ENCODE measurements at regions not wholly inside any gene's neighbourhood (a gene's known extent, or its start where the extent isn't known, plus 50 kb on each side); places are given as distances from the start of the nearest gene placed in this dataset.
"Not testable (repeated sequence)": the region's sequence is repeated elsewhere in the genome, so short reads cannot be mapped to it uniquely, and the experiment has no call there.

GRCh38 chr17:64724246-64724645 lies 62.1 kb upstream of the SMURF2 start:
- not testable (repeated sequence) for DNase-seq (ENCODE audit: low read depth)

- DNase-seq (ENCODE audit: low read depth) = no peak
These were observed 61.7 kb upstream of the SMURF2 start for GRCh38 chr17:64723781-64724180.

GRCh38 chr17:64721556-64721955 lies 59.4 kb upstream of the SMURF2 start:
- DNase-seq (ENCODE audit: low read depth) = not testable (repeated sequence)

GRCh38 chr17:64720253-64720652 lies 58.1 kb upstream of the SMURF2 start:
- DNase-seq (ENCODE audit: low read depth) = not testable (repeated sequence)

- DNase-seq (ENCODE audit: low read depth) = not testable (repeated sequence)
These were observed 57.4 kb upstream of the SMURF2 start for GRCh38 chr17:64719517-64719916.

DNA sequence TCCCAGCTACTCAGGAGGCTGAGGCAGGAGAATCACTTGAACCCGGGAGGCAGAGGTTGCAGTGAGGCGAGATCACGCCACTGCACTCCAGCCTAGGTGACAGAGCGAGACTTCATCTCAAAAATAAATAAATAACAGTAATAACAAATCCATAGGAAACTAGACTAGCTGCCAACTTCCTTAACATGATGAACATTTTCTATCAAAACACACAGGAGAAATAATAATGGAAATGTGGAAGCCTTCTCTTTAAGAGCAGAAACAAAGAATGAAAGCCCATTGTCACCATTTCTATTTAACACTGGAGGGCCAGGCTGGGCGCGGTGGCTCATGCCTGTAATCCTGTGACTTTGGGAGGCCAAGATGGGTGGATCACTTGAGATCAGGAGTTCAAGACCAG lies 56.7 kb upstream of the SMURF2 start:
- not testable (repeated sequence) for DNase-seq (ENCODE audit: low read depth)

DNA sequence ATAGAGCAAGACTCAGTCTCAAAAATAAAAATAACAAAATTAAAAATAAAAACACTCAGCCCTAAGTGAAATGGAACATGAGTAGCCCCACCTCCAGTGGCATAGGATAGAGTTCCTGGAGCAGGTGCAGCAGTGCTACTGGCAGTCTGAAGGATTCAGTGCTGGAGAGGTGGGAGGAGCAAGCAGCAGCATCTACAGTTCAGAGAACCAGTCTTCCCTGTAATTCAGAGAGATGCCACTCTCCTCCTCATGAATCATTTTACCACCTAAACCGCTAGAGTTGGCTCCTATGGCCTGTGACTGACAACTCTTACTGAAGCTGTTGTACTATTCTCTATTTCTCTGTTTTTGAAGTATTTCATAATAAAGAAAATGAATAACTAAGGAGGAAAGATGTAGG lies 56.0 kb upstream of the SMURF2 start:
- DNase-seq (ENCODE audit: low read depth) = no peak

- DNase-seq (ENCODE audit: low read depth) = not testable (repeated sequence)
These were observed 54.4 kb upstream of the SMURF2 start for GRCh38 chr17:64716496-64716895.

DNA sequence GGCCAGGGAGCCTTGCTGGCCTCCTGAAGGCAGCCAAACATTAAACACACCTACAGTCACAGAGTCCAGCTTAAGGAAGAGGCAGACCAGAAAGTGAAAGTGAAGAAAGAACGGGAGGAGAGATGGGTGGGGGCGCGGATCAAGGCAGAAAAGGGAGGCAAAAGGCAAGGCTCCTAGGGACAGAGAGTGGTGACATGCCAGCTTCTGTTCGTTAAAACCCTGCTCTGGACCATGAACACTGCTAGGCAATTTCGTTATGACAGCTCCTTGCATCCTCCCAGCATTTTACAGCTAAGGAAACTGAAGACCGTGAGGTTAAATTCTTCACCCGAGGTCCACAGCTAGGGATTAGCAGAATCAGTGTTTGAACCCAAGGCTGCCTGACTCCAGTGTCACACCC lies 51.7 kb upstream of the SMURF2 start:
- not testable (repeated sequence) for DNase-seq (ENCODE audit: low read depth)

GRCh38 chr17:64712557-64713351 lies 50.6 kb upstream of the SMURF2 start:
- DNase-seq (ENCODE audit: low read depth) = peak; percentile 13
